IMR-90 (cell line): ENCODE measurements at regions not wholly inside any gene's neighbourhood (a gene's known extent, or its start where the extent isn't known, plus 50 kb on each side); places are given as distances from the start of the nearest gene placed in this dataset.

Experiments used
- ATAC-seq: fragments of 200-7000 bp; cut with Tn5 transposase; 2 replicates; pipeline ENCODE4 v1.9.1; 2020; ENCODE audit warnings: low read depth, mild to moderate bottlenecking, moderate library complexity
- BruUV-seq: library from RNA; stranded (reverse); fragments of 400-500 nt; replicated peaks from 2 replicates; lab custom pipeline; 2021; lab: Mats Ljungman, UMichigan
- CTCF ChIA-PET: fragments of 300-600 bp; formaldehyde crosslinking; extraction: SDS; loops from one replicate; lab custom pipeline; 2021; ENCODE audit warnings: antibody characterized with exemption; lab: Yijun Ruan, JAX
- POLR2A ChIA-PET: fragments of 300-600 bp; sonication (Branson Sonifier 250); formaldehyde crosslinking; loops from one replicate; lab custom pipeline; 2022; ENCODE audit warnings: antibody characterized with exemption; ENCODE audit not compliant: unreplicated experiment; lab: Charles Lee
- DNase-seq: peaks from one replicate; pipeline ENCODE4 v3.0.0; 2013
- H2AFZ ChIP-seq: replicated peaks from 2 replicates; pipeline ENCODE3; 2013; ENCODE audit warnings: low read length, mild to moderate bottlenecking; ENCODE audit not compliant: poor library complexity
- H2AK5ac ChIP-seq: 2 replicates; pipeline ENCODE4 v1.6.1; 2013; ENCODE audit warnings: low read depth, low read length, inconsistent platforms
- H2AK9ac ChIP-seq: replicated peaks from 2 replicates; pipeline ENCODE3; 2013; ENCODE audit warnings: mild to moderate bottlenecking, low read depth, low read length, moderate library complexity; ENCODE audit not compliant: poor library complexity
- H2BK120ac ChIP-seq: 2 replicates; pipeline ENCODE4 v1.6.1; 2013; ENCODE audit warnings: low read depth, low read length, inconsistent platforms
- H2BK15ac ChIP-seq: 3 replicates; pipeline ENCODE4 v1.6.1; 2013; ENCODE audit warnings: low read depth, low read length, inconsistent platforms
- H2BK20ac ChIP-seq: 2 replicates; pipeline ENCODE4 v1.6.1; 2013; ENCODE audit warnings: low read depth, mild to moderate bottlenecking, inconsistent platforms, low read length, moderate library complexity
- H2BK5ac ChIP-seq: 2 replicates; pipeline ENCODE4 v1.6.1; 2013; ENCODE audit warnings: mild to moderate bottlenecking, low read depth, low read length, inconsistent platforms; ENCODE audit not compliant: poor library complexity, severe bottlenecking
- H3K14ac ChIP-seq: replicated peaks from 2 replicates; pipeline ENCODE4 v1.6.1; 2013; ENCODE audit warnings: low read depth, low read length, inconsistent platforms
- H3K18ac ChIP-seq: 2 replicates; pipeline ENCODE4 v1.6.1; 2013; ENCODE audit warnings: low read depth, low read length, control low read depth
- H3K23ac ChIP-seq: 2 replicates; pipeline ENCODE4 v1.6.1; 2013; ENCODE audit warnings: low read depth, low read length, inconsistent platforms
- H3K27ac ChIP-seq: 2 replicates; pipeline ENCODE4 v1.5.1; 2013; ENCODE audit warnings: mild to moderate bottlenecking, control low read depth, low read length; ENCODE audit not compliant: insufficient read depth
- H3K27me3 ChIP-seq: 2 replicates; pipeline ENCODE4 v1.6.1; 2013; ENCODE audit warnings: low read length; ENCODE audit not compliant: control insufficient read depth, insufficient read depth
- H3K36me3 ChIP-seq: 2 replicates; pipeline ENCODE4 v1.6.1; 2013; ENCODE audit warnings: low read length, mixed read lengths; ENCODE audit not compliant: control insufficient read depth, insufficient read depth
- H3K4ac ChIP-seq: 2 replicates; pipeline ENCODE4 v1.6.1; 2013; ENCODE audit warnings: low read depth, low read length, inconsistent platforms
- H3K4me1 ChIP-seq: 2 replicates; pipeline ENCODE4 v1.6.1; 2013; ENCODE audit warnings: low read length, mixed read lengths; ENCODE audit not compliant: control insufficient read depth, insufficient read depth
- H3K4me2 ChIP-seq: 2 replicates; pipeline ENCODE4 v1.6.1; 2013; ENCODE audit warnings: low read depth, mild to moderate bottlenecking, control low read depth, low read length, moderate library complexity
- H3K4me3 ChIP-seq: 2 replicates; pipeline ENCODE4 v1.5.1; 2013; ENCODE audit warnings: low read depth, mild to moderate bottlenecking, control low read depth, low read length, moderate library complexity; ENCODE audit not compliant: insufficient read depth
- H3K56ac ChIP-seq: 2 replicates; pipeline ENCODE4 v1.6.1; 2013; ENCODE audit warnings: low read length, inconsistent platforms; ENCODE audit not compliant: insufficient read depth; ENCODE audit errors: extremely low read depth
- H3K79me1 ChIP-seq, 2 experiments: 2 replicates each; pipeline ENCODE4 v1.6.1; 2013; ENCODE audit warnings: low read length in 2 of 2, inconsistent platforms in 1 of 2, low read depth in 1 of 2
- H3K9ac ChIP-seq: 2 replicates; pipeline ENCODE4 v1.6.1; 2013; ENCODE audit warnings: low read depth, low read length, control low read depth
- H3K9me1 ChIP-seq: 2 replicates; pipeline ENCODE4 v1.6.1; 2013; ENCODE audit warnings: low read length, inconsistent platforms; ENCODE audit not compliant: insufficient read depth
- H3K9me3 ChIP-seq: 2 replicates; pipeline ENCODE4 v1.6.1; 2013; ENCODE audit warnings: low read length; ENCODE audit not compliant: control insufficient read depth, insufficient read depth
- H4K20me1 ChIP-seq: 2 replicates; pipeline ENCODE4 v1.6.1; 2013; ENCODE audit warnings: low read length, inconsistent platforms; ENCODE audit not compliant: insufficient read depth
- H4K5ac ChIP-seq: 2 replicates; pipeline ENCODE4 v1.6.1; 2013; ENCODE audit warnings: mild to moderate bottlenecking, low read depth, low read length, control low read depth
- H4K8ac ChIP-seq, 2 experiments: 2 replicates each; pipeline ENCODE4 v1.6.1; 2013; ENCODE audit warnings: low read depth in 2 of 2, low read length in 2 of 2, control low read depth in 1 of 2, inconsistent platforms in 1 of 2
- H4K91ac ChIP-seq: 2 replicates; pipeline ENCODE4 v1.6.1; 2013; ENCODE audit warnings: low read depth, low read length, inconsistent platforms; ENCODE audit not compliant: insufficient read depth
- BHLHE40 ChIP-seq: fragments of 150-350 bp; IDR thresholded peaks from 2 replicates; pipeline ENCODE4 v1.6.1; 2016; ENCODE audit warnings: mild to moderate bottlenecking, low read depth, low read length
- CEBPB ChIP-seq: IDR thresholded peaks from 2 replicates; pipeline ENCODE4 v1.6.1; 2012; ENCODE audit warnings: low read depth, low read length, improper control_type of control experiment
- FOS ChIP-seq: fragments of 150-350 bp; IDR thresholded peaks from 2 replicates; pipeline ENCODE4 v1.6.1; 2016; ENCODE audit warnings: low read depth, low read length
- MAFK ChIP-seq: IDR thresholded peaks from 2 replicates; pipeline ENCODE4 v1.6.1; 2012; ENCODE audit warnings: low read depth, low read length, improper control_type of control experiment
- MAZ ChIP-seq: IDR thresholded peaks from 2 replicates; pipeline ENCODE4 v1.6.1; 2012; ENCODE audit warnings: low read depth, mild to moderate bottlenecking, low read length, improper control_type of control experiment, moderate library complexity, borderline replicate concordance
- MXI1 ChIP-seq: IDR thresholded peaks from 2 replicates; pipeline ENCODE4 v1.6.1; 2012; ENCODE audit warnings: low read depth, mild to moderate bottlenecking, low read length, moderate library complexity, borderline replicate concordance
- NFE2L2 ChIP-seq: fragments of 150-350 bp; IDR thresholded peaks from 2 replicates; pipeline ENCODE4 v1.6.1; 2016; ENCODE audit warnings: low read depth, mild to moderate bottlenecking, low read length
- POLR2A ChIP-seq: IDR thresholded peaks from 2 replicates; pipeline ENCODE4 v1.6.1; 2012; ENCODE audit warnings: mild to moderate bottlenecking, low read depth, low read length
- RCOR1 ChIP-seq: IDR thresholded peaks from 2 replicates; pipeline ENCODE4 v1.6.1; 2012; ENCODE audit warnings: mild to moderate bottlenecking, low read length, improper control_type of control experiment; ENCODE audit not compliant: insufficient replicate concordance
- RFX5 ChIP-seq: IDR thresholded peaks from 2 replicates; pipeline ENCODE4 v1.8.0; 2012; ENCODE audit warnings: low read depth, mild to moderate bottlenecking, low read length, moderate library complexity
- SMC3 ChIP-seq: fragments of 150-350 bp; IDR thresholded peaks from 2 replicates; pipeline ENCODE4 v1.6.1; 2016; ENCODE audit warnings: low read depth, mild to moderate bottlenecking, antibody characterized with exemption, low read length, moderate library complexity
- WGBS, 2 experiments: methylation state at CpG; one replicate each; pipeline versions ENCODE4 v1.1.5 to v1.1.7; 2013; ENCODE audit warnings: missing lambda C conversion rate in 2 of 2; ENCODE audit not compliant: insufficient read length in 1 of 2; ENCODE audit errors: extremely low coverage in 2 of 2; 5-methylcytosine and 5-hydroxymethylcytosine counted together
- dilution Hi-C: fragments of 300-500 bp; cut with HindIII; formaldehyde crosslinking; loops from one replicate; pipeline ENCODE4 v1.14.3; 2018; ENCODE audit warnings: low sequenced_read_pairs; ENCODE audit not compliant: unreplicated experiment
- in situ Hi-C: fragments of 300-500 bp; cut with MboI; formaldehyde crosslinking; loops from 3 replicates; pipeline ENCODE4 v1.14.3; 2019; ENCODE audit warnings: low sequenced_read_pairs, inconsistent platforms, mixed read lengths
- intact Hi-C: fragments of 100-400 bp; cut with micrococcal nuclease; formaldehyde crosslinking; loops from 2 replicates; pipeline ENCODE4 v1.10.0; 2022
- TF ChIP-seq, protein P1 (sequence below): conservative IDR thresholded peaks from 2 replicates; pipeline ENCODE4 v1.5.1; 2012; ENCODE audit warnings: mild to moderate bottlenecking, low read depth, low read length, improper control_type of control experiment
- TF ChIP-seq, protein P2 (sequence below): fragments of 150-350 bp; IDR thresholded peaks from 2 replicates; pipeline ENCODE4 v1.6.1; 2016; ENCODE audit warnings: low read depth, mild to moderate bottlenecking, low read length, moderate library complexity, borderline replicate concordance
- TF ChIP-seq, protein P3 (sequence below): fragments of 150-350 bp; IDR thresholded peaks from 2 replicates; pipeline ENCODE4 v1.6.1; 2017; ENCODE audit warnings: mild to moderate bottlenecking, antibody characterized with exemption, low read length, low read depth

- Histone ChIP-seq H2AK5ac (no peak overlapping the region), H3K27ac (no peak overlapping the region)
- CTCF ChIA-PET: no interaction called here
Measured at GRCh38 chr6:48176645-48177308, 65.8 kb upstream of the PTCHD4 start.

More at GRCh38 chr6:48176645-48177308, 65.8 kb upstream of the PTCHD4 start:
- H2BK120ac ChIP-seq: no peak overlapping the region
- H3K56ac ChIP-seq: no peak overlapping the region
- no peaks in the 10 kb centered on the region for H3K9me1 ChIP-seq
- no peaks in the 10 kb centered on the region for H3K27me3 ChIP-seq
- no peaks in the 10 kb centered on the region for H3K79me1 ChIP-seq
- H3K9ac ChIP-seq: no peak overlapping the region
- TF ChIP-seq, protein P1, sequence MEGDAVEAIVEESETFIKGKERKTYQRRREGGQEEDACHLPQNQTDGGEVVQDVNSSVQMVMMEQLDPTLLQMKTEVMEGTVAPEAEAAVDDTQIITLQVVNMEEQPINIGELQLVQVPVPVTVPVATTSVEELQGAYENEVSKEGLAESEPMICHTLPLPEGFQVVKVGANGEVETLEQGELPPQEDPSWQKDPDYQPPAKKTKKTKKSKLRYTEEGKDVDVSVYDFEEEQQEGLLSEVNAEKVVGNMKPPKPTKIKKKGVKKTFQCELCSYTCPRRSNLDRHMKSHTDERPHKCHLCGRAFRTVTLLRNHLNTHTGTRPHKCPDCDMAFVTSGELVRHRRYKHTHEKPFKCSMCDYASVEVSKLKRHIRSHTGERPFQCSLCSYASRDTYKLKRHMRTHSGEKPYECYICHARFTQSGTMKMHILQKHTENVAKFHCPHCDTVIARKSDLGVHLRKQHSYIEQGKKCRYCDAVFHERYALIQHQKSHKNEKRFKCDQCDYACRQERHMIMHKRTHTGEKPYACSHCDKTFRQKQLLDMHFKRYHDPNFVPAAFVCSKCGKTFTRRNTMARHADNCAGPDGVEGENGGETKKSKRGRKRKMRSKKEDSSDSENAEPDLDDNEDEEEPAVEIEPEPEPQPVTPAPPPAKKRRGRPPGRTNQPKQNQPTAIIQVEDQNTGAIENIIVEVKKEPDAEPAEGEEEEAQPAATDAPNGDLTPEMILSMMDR: no peak
- TF ChIP-seq CEBPB (no peak), BHLHE40 (no peak), POLR2A (no peak), FOS (no peak), MAZ (no peak), SMC3 (no peak), RFX5 (no peak), RCOR1 (no peak), NFE2L2 (no peak), MXI1 (no peak), MAFK (no peak)
- TF ChIP-seq, protein P2, sequence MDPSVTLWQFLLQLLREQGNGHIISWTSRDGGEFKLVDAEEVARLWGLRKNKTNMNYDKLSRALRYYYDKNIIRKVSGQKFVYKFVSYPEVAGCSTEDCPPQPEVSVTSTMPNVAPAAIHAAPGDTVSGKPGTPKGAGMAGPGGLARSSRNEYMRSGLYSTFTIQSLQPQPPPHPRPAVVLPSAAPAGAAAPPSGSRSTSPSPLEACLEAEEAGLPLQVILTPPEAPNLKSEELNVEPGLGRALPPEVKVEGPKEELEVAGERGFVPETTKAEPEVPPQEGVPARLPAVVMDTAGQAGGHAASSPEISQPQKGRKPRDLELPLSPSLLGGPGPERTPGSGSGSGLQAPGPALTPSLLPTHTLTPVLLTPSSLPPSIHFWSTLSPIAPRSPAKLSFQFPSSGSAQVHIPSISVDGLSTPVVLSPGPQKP: no peak
- TF ChIP-seq, protein P3, sequence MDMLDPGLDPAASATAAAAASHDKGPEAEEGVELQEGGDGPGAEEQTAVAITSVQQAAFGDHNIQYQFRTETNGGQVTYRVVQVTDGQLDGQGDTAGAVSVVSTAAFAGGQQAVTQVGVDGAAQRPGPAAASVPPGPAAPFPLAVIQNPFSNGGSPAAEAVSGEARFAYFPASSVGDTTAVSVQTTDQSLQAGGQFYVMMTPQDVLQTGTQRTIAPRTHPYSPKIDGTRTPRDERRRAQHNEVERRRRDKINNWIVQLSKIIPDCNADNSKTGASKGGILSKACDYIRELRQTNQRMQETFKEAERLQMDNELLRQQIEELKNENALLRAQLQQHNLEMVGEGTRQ: no peak
- H4K8ac ChIP-seq: no peak overlapping the region
- H4K20me1 ChIP-seq: no peaks in the 10 kb centered on the region
- no peaks in the 10 kb centered on the region for H3K36me3 ChIP-seq
- no peak overlapping the region for H3K23ac ChIP-seq
- H2AK9ac ChIP-seq: no peak overlapping the region
- DNase-seq (no peak), ATAC-seq (no peak)
- WGBS, 2 experiments: no CpG with 5 or more reads among the region's 6 CpGs
- H2AFZ ChIP-seq: no peak overlapping the region
- no peak overlapping the region for H4K91ac ChIP-seq
- H2BK15ac ChIP-seq: no peak overlapping the region
- no peaks in the 10 kb centered on the region for H3K4me1 ChIP-seq
- H3K9me3 ChIP-seq: no peaks in the 10 kb centered on the region
- H4K5ac ChIP-seq: no peak overlapping the region
- H3K18ac ChIP-seq: no peak overlapping the region
- no peak overlapping the region for H3K14ac ChIP-seq
- H3K4me2 ChIP-seq: no peak overlapping the region
- H3K4ac ChIP-seq: no peak overlapping the region
- intact Hi-C loops (no loop called here), in situ Hi-C loops (no loop called here), dilution Hi-C loops (no loop called here)
- no peak overlapping the region for H3K4me3 ChIP-seq
- POLR2A ChIA-PET: no interaction called here
- no TSS peak for BruUV-seq
- no peak overlapping the region for H2BK20ac ChIP-seq
- H2BK5ac ChIP-seq: no peak overlapping the region
